GM13977 (cell line): ENCODE measurements at regions not wholly inside any gene's neighbourhood (a gene's known extent, or its start where the extent isn't known, plus 50 kb on each side); places are given as distances from the start of the nearest gene placed in this dataset.

ENCODE experiments used
- DNase-seq: peaks from one replicate; pipeline ENCODE4 v3.0.0; 2012; ENCODE audit warnings: low spot score
- in situ Hi-C: fragments of 300-500 bp; cut with MboI; formaldehyde crosslinking; loops from one replicate; pipeline ENCODE4 v1.12.0; 2022; ENCODE audit warnings: low sequenced_read_pairs, low pct_unique_long_range_greater_than_20kb, mixed read lengths, inconsistent platforms; ENCODE audit not compliant: unreplicated experiment
- TF ChIP-seq, protein P1 (sequence below): IDR thresholded peaks from 2 replicates; pipeline ENCODE4 v1.5.1; 2012; ENCODE audit warnings: mild to moderate bottlenecking, control low read depth; ENCODE audit not compliant: insufficient read depth; ENCODE audit errors: extremely low read depth, missing control alignments

DNA sequence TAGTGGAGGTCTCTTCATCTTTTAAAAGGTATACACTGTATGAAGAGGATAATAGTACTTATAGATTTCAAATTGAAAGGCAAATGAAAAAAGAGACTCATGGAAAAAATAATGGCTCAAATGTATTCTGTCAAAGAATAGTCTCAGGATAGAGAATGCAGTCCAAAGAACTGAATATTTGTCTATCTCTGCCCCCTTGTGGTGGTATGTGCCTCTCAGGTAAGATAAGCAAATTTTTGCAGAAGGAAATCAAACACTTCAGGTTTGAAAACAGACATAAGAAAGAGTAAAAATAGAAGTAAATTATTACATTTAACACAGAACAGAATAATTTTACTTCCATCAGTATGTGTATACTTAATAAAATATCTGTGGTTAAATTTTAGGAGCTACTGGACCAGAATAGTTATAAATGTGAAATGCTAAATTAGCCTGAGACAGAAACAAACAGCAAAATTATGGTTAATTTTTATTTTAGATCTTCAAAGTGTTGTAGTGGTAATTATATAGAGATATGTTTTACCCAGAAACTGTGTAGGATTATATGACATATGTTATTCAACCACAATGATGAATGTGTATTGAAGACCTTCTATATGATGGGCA is 164.4 kb upstream of the PALMD start:
- peak; percentile 16 for DNase-seq
- TF ChIP-seq, protein P1, sequence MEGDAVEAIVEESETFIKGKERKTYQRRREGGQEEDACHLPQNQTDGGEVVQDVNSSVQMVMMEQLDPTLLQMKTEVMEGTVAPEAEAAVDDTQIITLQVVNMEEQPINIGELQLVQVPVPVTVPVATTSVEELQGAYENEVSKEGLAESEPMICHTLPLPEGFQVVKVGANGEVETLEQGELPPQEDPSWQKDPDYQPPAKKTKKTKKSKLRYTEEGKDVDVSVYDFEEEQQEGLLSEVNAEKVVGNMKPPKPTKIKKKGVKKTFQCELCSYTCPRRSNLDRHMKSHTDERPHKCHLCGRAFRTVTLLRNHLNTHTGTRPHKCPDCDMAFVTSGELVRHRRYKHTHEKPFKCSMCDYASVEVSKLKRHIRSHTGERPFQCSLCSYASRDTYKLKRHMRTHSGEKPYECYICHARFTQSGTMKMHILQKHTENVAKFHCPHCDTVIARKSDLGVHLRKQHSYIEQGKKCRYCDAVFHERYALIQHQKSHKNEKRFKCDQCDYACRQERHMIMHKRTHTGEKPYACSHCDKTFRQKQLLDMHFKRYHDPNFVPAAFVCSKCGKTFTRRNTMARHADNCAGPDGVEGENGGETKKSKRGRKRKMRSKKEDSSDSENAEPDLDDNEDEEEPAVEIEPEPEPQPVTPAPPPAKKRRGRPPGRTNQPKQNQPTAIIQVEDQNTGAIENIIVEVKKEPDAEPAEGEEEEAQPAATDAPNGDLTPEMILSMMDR: peak; percentile 60
- in situ Hi-C loops: loop anchor here (25.0 kb wide), 1 partner anchor 294 kb away; no protein-coding TSS in a partner anchor

DNA sequence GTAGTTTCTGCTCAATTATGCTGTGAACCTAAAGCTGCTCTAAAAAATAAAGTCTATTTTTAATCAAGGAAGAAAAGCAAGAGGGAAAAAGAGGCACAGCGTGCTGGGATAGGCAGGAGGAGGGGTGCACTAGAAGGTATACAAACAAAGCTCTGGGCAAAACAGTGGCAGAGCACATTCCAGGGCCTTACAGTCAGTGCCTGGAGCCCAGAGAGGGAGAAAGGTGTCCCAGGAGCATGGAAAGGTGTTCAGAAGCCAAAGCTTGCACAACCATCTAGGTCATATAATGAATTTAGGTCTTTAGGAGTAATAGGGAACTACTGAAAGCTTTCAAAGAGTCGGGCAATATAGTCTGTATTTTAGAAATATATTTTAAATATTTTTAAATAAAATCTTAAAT is 163.6 kb upstream of the PALMD start:
- TF ChIP-seq, protein P1: no peak
- in situ Hi-C loops: loop anchor here (25.0 kb wide), 1 partner anchor 295 kb away; no protein-coding TSS in a partner anchor
- DNase-seq: no peak

DNA sequence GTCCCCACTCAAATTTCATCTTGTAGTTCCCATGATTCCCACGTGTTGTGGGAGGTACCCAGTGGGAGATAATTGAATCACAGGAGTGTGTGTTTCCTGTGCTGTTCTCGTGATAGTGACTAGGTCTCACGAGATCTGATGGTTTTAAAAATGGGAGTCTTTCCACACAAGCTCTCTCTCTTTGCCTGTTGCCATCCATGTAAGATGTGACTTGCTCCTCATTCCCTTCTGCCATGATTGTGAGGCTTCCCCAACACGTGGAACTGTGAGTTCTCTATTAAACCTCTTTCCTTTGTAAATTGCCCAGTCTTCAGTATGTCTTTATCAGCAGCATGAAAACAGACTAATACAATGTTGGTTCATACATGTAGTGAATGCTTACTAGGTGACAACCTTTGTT is 163.2 kb upstream of the PALMD start:
- TF ChIP-seq, protein P1: no peak
- no peak for DNase-seq
- in situ Hi-C loops: loop anchor here (25.0 kb wide), 1 partner anchor 295 kb away; no protein-coding TSS in a partner anchor

DNA sequence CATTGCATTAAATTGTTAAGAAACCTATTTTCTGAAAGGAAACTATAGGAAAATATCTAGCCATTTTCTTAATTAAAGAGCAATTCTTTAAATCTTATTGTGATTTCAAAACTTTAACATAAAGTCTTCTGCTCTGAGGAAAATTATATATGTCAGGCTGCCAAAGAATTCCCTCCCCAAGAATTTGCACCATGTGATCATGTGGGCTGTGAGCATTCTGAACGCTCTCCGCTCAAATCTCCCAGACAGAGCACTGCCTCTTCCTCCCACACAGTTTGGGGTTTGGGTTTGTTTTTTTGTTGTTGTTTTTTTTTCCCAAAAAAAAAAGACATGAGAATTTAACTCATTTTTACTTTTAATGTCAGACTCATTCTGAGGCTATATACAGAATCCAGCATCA is 155.9 kb upstream of the PALMD start:
- in situ Hi-C loops: loop anchor here (25.0 kb wide), 1 partner anchor 303 kb away; no protein-coding TSS in a partner anchor
- TF ChIP-seq, protein P1: no peak
- DNase-seq: no peak

DNA sequence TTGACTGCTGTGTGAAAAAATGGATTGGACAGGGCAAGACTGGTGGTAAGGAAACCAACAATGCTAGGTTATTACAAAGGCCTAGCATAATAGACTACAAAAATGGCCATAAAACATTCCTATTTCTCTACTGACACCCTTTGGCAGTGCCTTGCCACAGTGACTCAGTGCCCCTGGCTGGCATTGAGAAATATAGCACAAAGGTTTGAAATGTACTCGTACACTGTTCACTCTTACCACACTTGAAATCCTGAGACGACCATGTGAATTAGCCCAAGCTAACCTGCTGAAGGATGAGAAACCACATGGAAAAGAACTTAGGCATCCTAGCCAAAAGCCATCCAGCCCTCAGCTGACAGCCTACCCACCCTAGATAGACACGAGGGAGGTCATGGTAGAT is 149.8 kb upstream of the PALMD start:
- no peak for DNase-seq
- TF ChIP-seq, protein P1: no peak
- in situ Hi-C loops: loop anchor here (25.0 kb wide), 1 partner anchor 309 kb away; no protein-coding TSS in a partner anchor

DNA sequence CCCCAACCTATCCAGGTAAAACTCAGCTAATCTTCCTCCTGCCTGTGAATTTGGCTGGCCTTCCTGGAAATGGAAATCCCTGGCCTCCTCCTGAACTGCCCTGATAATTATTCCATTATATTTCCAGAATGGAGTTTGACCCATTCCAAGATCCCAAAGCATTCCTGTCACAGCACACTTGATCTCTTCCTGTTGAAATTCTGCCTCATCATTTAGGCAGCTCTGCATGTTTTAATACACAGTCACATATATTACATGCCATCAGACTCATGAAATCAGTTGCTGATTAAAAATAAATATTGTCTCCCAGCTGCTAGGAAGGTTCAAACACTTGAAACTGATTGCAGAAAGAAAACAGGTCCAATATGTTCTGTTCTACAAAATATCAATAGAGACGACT is 148.2 kb upstream of the PALMD start:
- TF ChIP-seq, protein P1: no peak
- DNase-seq: no peak
- in situ Hi-C loops: loop anchor here (25.0 kb wide), 1 partner anchor 310 kb away; no protein-coding TSS in a partner anchor
